ENCODE measurements at regions not wholly inside any gene's neighbourhood (a gene's known extent, or its start where the extent isn't known, plus 50 kb on each side); places are given as distances from the start of the nearest gene placed in this dataset.

- no peak for TF ChIP-seq CTCF (conservative IDR thresholded peaks at IDR 0.05; ENCODE audit: low read length)
- TF ChIP-seq EZH2phosphoT487 (IDR thresholded peaks at IDR 0.05; ENCODE audit: borderline replicate concordance) = no peak
- H3K9ac ChIP-seq (ENCODE audit: low read depth, low read length, poor library complexity, severe bottlenecking) = no peak overlapping the region
- no peaks in the 10 kb centered on the region for H3K9me3 ChIP-seq (ENCODE audit: insufficient read depth, low read depth, low read length)
- H3K9me2 ChIP-seq (replicated peaks; ENCODE audit: low read depth, low read length) = no peaks in the 10 kb centered on the region
- no peaks in the 10 kb centered on the region for H3K4me1 ChIP-seq (ENCODE audit: insufficient read depth, low read length, poor library complexity, severe bottlenecking)
- H3K27me3 ChIP-seq (ENCODE audit: insufficient read depth, low read length, poor library complexity, severe bottlenecking) = no peaks in the 10 kb centered on the region
- H4K20me1 ChIP-seq (ENCODE audit: insufficient read depth, low read length, poor library complexity, severe bottlenecking) = no peaks in the 10 kb centered on the region
- H2AFZ ChIP-seq (ENCODE audit: low read length) = no peak overlapping the region
- no peaks in the 10 kb centered on the region for H3K79me2 ChIP-seq (ENCODE audit: insufficient read depth, low read length)
- no peak overlapping the region for H3K4me2 ChIP-seq (ENCODE audit: low read depth, low read length, poor library complexity, severe bottlenecking)
- H3F3A ChIP-seq (ENCODE audit: low read depth) = no peaks in the 10 kb centered on the region
- no peaks in the 10 kb centered on the region for H3K36me3 ChIP-seq (ENCODE audit: insufficient read depth, low read length)
- no peak overlapping the region for H3K4me3 ChIP-seq (ENCODE audit: low read length, poor library complexity, severe bottlenecking)
These were observed 411.4 kb downstream of the LIG4 start for GRCh38 chr13:107803822-107804495.

GRCh38 chr13:107801621-107802020 is 413.7 kb downstream of the LIG4 start:
- no peak overlapping the region for H3K4me2 ChIP-seq (ENCODE audit: low read depth, low read length, poor library complexity, severe bottlenecking)
- TF ChIP-seq CTCF (conservative IDR thresholded peaks at IDR 0.05; ENCODE audit: low read length) = no peak
- no peak for TF ChIP-seq EZH2phosphoT487 (IDR thresholded peaks at IDR 0.05; ENCODE audit: borderline replicate concordance)
- H2AFZ ChIP-seq (ENCODE audit: low read length) = no peak overlapping the region
- H3K79me2 ChIP-seq (ENCODE audit: insufficient read depth, low read length) = no peaks in the 10 kb centered on the region
- no peak overlapping the region for H3K4me3 ChIP-seq (ENCODE audit: low read length, poor library complexity, severe bottlenecking)
- H3K9me2 ChIP-seq (replicated peaks; ENCODE audit: low read depth, low read length) = no peaks in the 10 kb centered on the region
- H3K9me3 ChIP-seq (ENCODE audit: insufficient read depth, low read depth, low read length) = no peaks in the 10 kb centered on the region
- H3K9ac ChIP-seq (ENCODE audit: low read depth, low read length, poor library complexity, severe bottlenecking) = no peak overlapping the region
- no peaks in the 10 kb centered on the region for H3K4me1 ChIP-seq (ENCODE audit: insufficient read depth, low read length, poor library complexity, severe bottlenecking)
- H3F3A ChIP-seq (ENCODE audit: low read depth) = no peaks in the 10 kb centered on the region
- no peaks in the 10 kb centered on the region for H4K20me1 ChIP-seq (ENCODE audit: insufficient read depth, low read length, poor library complexity, severe bottlenecking)
- H3K27me3 ChIP-seq (ENCODE audit: insufficient read depth, low read length, poor library complexity, severe bottlenecking) = no peaks in the 10 kb centered on the region
- no peaks in the 10 kb centered on the region for H3K36me3 ChIP-seq (ENCODE audit: insufficient read depth, low read length)

GRCh38 chr13:107799001-107799400 is 416.3 kb downstream of the LIG4 start:
- H2AFZ ChIP-seq (ENCODE audit: low read length) = no peak overlapping the region
- H3K36me3 ChIP-seq (ENCODE audit: insufficient read depth, low read length) = no peaks in the 10 kb centered on the region
- no peak overlapping the region for H3K9ac ChIP-seq (ENCODE audit: low read depth, low read length, poor library complexity, severe bottlenecking)
- no peaks in the 10 kb centered on the region for H3K9me3 ChIP-seq (ENCODE audit: insufficient read depth, low read depth, low read length)
- no peaks in the 10 kb centered on the region for H3F3A ChIP-seq (ENCODE audit: low read depth)
- no peak overlapping the region for H3K4me2 ChIP-seq (ENCODE audit: low read depth, low read length, poor library complexity, severe bottlenecking)
- no peaks in the 10 kb centered on the region for H4K20me1 ChIP-seq (ENCODE audit: insufficient read depth, low read length, poor library complexity, severe bottlenecking)
- no peak overlapping the region for H3K4me3 ChIP-seq (ENCODE audit: low read length, poor library complexity, severe bottlenecking)
- H3K4me1 ChIP-seq (ENCODE audit: insufficient read depth, low read length, poor library complexity, severe bottlenecking) = no peaks in the 10 kb centered on the region
- H3K79me2 ChIP-seq (ENCODE audit: insufficient read depth, low read length) = no peaks in the 10 kb centered on the region
- no peaks in the 10 kb centered on the region for H3K27me3 ChIP-seq (ENCODE audit: insufficient read depth, low read length, poor library complexity, severe bottlenecking)
- TF ChIP-seq CTCF (conservative IDR thresholded peaks at IDR 0.05; ENCODE audit: low read length) = no peak
- TF ChIP-seq EZH2phosphoT487 (IDR thresholded peaks at IDR 0.05; ENCODE audit: borderline replicate concordance) = no peak
- H3K9me2 ChIP-seq (replicated peaks; ENCODE audit: low read depth, low read length) = no peaks in the 10 kb centered on the region
